Astrocyte of the spinal cord (primary cell): ENCODE measurements at regions not wholly inside any gene's neighbourhood (a gene's known extent, or its start where the extent isn't known, plus 50 kb on each side); places are given as distances from the start of the nearest gene placed in this dataset.

Source experiments
- DNase-seq: peaks from one replicate; pipeline ENCODE4 v3.0.0; 2011; ENCODE audit warnings: low read depth, low spot score
- H3K4me3 ChIP-seq: 2 replicates; pipeline ENCODE4 v1.5.1; 2011; ENCODE audit warnings: low read depth, mild to moderate bottlenecking, low read length, moderate library complexity
- in situ Hi-C: cut with HindIII; loops from 2 replicates; pipeline ENCODE4 v1.10.0; 2017; ENCODE audit warnings: low sequenced_read_pairs
- TF ChIP-seq, protein P1 (sequence below): IDR thresholded peaks from 2 replicates; pipeline ENCODE4 v1.5.1; 2012; ENCODE audit warnings: low read depth, mild to moderate bottlenecking, low read length, inconsistent platforms

DNA sequence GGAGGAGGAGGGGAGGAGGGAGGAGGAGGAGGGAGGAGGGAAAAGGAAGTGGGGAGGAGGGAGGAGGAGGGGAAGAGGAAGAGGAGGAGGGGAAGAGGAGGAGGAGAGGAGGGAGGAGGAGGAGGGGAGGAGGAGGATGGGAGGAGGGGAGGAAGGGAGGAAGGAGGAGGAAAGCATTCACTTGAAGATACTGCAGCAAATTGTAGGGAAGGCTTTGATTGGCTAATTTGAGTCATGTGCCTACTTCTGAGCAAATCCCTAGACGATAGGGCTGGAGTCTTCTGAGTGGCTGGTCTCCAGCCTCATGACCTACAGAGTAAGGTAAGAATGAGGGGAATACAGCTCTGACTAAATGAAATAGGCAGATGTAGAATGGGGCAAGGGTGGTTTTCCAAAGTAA lies 783.2 kb upstream of the RBFOX1 start:
- DNase-seq, result no peak
- in situ Hi-C loops, result no loop called here
- TF ChIP-seq, protein P1, sequence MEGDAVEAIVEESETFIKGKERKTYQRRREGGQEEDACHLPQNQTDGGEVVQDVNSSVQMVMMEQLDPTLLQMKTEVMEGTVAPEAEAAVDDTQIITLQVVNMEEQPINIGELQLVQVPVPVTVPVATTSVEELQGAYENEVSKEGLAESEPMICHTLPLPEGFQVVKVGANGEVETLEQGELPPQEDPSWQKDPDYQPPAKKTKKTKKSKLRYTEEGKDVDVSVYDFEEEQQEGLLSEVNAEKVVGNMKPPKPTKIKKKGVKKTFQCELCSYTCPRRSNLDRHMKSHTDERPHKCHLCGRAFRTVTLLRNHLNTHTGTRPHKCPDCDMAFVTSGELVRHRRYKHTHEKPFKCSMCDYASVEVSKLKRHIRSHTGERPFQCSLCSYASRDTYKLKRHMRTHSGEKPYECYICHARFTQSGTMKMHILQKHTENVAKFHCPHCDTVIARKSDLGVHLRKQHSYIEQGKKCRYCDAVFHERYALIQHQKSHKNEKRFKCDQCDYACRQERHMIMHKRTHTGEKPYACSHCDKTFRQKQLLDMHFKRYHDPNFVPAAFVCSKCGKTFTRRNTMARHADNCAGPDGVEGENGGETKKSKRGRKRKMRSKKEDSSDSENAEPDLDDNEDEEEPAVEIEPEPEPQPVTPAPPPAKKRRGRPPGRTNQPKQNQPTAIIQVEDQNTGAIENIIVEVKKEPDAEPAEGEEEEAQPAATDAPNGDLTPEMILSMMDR, result no peak
- no peak overlapping the region for H3K4me3 ChIP-seq

DNA sequence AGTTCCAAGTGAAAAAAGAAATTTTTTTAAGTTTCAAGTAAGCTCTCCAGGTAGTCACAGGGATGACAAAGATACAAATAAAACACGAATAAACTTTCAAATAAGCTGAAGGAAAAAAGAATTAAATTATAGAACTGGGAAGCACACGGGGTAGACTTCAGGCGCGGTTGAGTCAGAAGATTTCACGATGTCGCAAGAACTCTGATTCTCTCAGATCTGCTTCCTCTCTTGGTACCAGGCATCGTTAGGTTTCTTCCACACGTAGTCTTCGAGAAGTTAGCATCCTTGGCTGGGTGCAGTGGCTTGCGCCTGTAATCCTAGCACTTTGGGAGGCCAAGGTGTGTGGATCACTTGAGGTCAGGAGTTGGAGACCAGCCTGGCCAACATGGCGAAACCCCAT lies 784.1 kb upstream of the RBFOX1 start:
- TF ChIP-seq, protein P1, result no peak
- H3K4me3 ChIP-seq, result no peak overlapping the region
- in situ Hi-C loops, result no loop called here
- DNase-seq, result no peak

DNA sequence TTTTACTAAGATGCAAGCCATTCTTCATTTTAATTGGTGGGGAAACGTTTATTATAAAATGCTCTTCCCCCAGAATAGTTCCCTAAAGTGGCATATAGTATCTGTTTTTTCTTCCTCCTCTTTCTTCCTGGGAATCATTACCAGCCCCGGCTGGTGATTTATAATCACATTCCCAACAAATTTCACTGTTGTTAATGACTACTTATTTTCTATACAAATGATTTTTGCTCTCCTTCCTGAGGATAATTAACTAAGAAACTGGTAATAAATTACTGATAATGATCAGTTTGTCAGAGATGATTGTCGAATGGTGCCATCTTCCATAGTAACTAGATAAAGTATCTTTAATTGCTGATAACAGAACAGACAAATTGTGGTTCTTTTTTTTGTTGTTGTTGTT lies 785.5 kb upstream of the RBFOX1 start:
- no peak for DNase-seq
- in situ Hi-C loops, result no loop called here
- H3K4me3 ChIP-seq, result no peak overlapping the region
- TF ChIP-seq, protein P1, result no peak

DNA sequence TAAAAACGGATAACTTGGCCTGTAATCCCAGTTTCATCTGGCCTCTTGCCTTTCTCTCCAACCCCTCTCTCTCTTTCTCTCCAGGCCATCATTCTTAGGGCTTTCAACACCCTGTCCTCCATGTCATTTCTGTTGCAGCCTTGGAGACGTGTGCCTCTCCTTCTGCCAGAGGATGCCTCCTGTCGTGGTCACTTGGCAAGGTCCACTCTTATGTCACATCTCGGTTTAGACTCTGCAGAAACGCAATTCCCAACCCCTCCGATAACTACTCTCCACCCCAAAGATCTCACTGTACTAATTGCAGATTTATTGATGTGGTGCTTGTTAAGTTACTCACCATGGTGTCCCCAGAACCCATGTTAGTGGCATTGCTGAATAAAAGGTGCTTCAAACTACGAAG lies 787.3 kb upstream of the RBFOX1 start:
- H3K4me3 ChIP-seq, result no peak overlapping the region
- DNase-seq, result no peak
- in situ Hi-C loops, result no loop called here
- TF ChIP-seq, protein P1, result no peak

DNA sequence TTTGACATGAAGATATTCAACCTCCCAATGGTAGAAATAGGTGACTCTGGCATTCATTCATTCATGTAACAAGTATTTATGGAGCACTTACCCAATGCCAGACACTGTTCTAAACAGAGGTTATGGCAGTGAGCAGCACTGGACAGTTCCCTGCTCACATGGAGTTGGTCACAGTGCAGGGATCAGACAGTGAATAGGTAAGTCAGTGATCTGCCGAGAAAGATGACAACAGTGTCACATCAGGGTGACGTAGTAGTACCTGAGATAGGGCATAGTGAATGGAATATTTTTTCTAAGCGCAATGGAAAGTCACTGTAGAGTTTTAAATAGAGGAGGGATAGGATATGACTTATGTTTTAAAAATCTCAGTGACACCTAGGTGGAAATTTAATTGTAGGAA lies 791.4 kb upstream of the RBFOX1 start:
- TF ChIP-seq, protein P1, result no peak
- DNase-seq, result no peak
- H3K4me3 ChIP-seq, result no peak overlapping the region
- in situ Hi-C loops, result no loop called here

DNA sequence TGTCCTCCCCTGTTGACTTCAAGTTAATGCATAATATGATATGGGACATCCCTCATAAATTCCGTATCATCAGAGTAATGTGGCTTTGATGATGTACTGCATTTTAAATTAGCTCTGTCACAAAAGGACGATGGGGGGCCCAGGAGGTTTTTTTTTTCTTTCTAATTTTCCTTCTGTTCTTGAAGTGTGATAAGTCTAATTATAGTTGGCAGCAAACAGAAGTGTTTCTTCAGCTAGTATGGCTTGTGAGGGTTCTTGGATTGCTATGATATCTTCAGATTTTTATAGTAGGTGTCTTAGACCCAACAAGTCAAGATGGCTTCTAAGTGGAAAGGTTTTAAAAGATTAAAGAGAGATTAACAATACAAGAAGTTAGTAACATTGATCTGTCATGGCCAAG lies 796.2 kb upstream of the RBFOX1 start:
- TF ChIP-seq, protein P1, result no peak
- DNase-seq, result no peak
- in situ Hi-C loops, result no loop called here
- no peak overlapping the region for H3K4me3 ChIP-seq

DNA sequence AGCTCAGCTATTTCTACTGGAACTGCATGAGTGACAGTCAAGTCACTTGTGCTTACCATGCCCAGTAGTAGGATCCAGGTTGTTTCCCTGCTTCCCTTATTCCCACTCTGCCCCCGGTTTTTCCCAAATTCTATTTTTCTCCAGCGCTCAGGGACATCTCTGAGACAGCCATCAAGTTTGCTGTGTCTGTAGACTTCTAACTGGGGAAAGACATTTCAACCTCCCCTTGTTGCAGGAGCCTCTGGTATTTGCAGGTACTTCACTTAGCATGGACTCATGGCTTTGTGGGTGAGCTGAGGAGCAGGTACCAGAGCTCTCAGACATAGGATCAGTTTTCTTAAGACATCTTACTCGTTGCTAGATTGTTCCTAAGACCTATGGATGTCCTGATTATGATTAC lies 801.6 kb upstream of the RBFOX1 start:
- H3K4me3 ChIP-seq, result no peak overlapping the region
- TF ChIP-seq, protein P1, result no peak
- in situ Hi-C loops, result no loop called here
- DNase-seq, result no peak
